Smooth muscle cell (in vitro differentiated cells): ENCODE measurements at regions not wholly inside any gene's neighbourhood (a gene's known extent, or its start where the extent isn't known, plus 50 kb on each side); places are given as distances from the start of the nearest gene placed in this dataset.

Source experiments
- DNase-seq: peaks from one replicate; lab custom pipeline; 2025; ENCODE audit not compliant: unreplicated experiment; lab: John Stamatoyannopoulos, UW
- H2AFZ ChIP-seq: fragments of 200-600 bp; sonication (generic); 2 replicates; pipeline ENCODE4 v1.6.0; 2016; ENCODE audit warnings: antibody characterized with exemption, low read depth, mild to moderate bottlenecking
- H3F3A ChIP-seq: fragments of 200-600 bp; sonication (generic); 2 replicates; pipeline ENCODE4 v1.6.0; 2017; ENCODE audit warnings: antibody characterized with exemption, low read depth
- H3K27ac ChIP-seq: fragments of 200-600 bp; sonication (generic); 2 replicates; pipeline ENCODE4 v1.5.1; 2016; ENCODE audit warnings: low read depth, mild to moderate bottlenecking
- H3K27me3 ChIP-seq: fragments of 200-600 bp; sonication (generic); 2 replicates; pipeline ENCODE4 v1.6.1; 2016; ENCODE audit warnings: low read depth, mild to moderate bottlenecking
- H3K36me3 ChIP-seq: fragments of 200-600 bp; sonication (generic); 2 replicates; pipeline ENCODE4 v1.5.1; 2016; ENCODE audit warnings: low read depth
- H3K4me1 ChIP-seq: fragments of 200-600 bp; sonication (generic); 2 replicates; pipeline ENCODE4 v1.5.1; 2016; ENCODE audit warnings: low read depth
- H3K4me2 ChIP-seq: fragments of 200-600 bp; sonication (generic); 2 replicates; pipeline ENCODE4 v1.6.0; 2016; ENCODE audit warnings: mild to moderate bottlenecking
- H3K4me3 ChIP-seq: fragments of 200-600 bp; sonication (generic); 2 replicates; pipeline ENCODE4 v1.5.1; 2016; ENCODE audit warnings: mild to moderate bottlenecking
- H3K79me2 ChIP-seq: fragments of 200-600 bp; sonication (generic); 2 replicates; pipeline ENCODE4 v1.6.0; 2016; ENCODE audit warnings: low read depth, mild to moderate bottlenecking
- H3K9ac ChIP-seq: fragments of 200-600 bp; sonication (generic); 2 replicates; pipeline ENCODE4 v1.6.0; 2016; ENCODE audit warnings: low read depth
- H3K9me3 ChIP-seq: fragments of 200-600 bp; sonication (generic); replicated peaks from 2 replicates; pipeline ENCODE4 v1.5.1; 2016; ENCODE audit warnings: low read depth
- H4K20me1 ChIP-seq: fragments of 200-600 bp; sonication (generic); 2 replicates; pipeline ENCODE4 v1.6.0; 2016; ENCODE audit warnings: low read depth
- WGBS: methylation state at CpG from one replicate; pipeline ENCODE4 v1.1.7; 2016; ENCODE audit warnings: low lambda C conversion rate; 5-methylcytosine and 5-hydroxymethylcytosine counted together
- TF ChIP-seq, protein P1 (sequence below): fragments of 200-600 bp; sonication (generic); IDR thresholded peaks from 2 replicates; pipeline ENCODE4 v1.5.1; 2017; ENCODE audit warnings: borderline replicate concordance, mild to moderate bottlenecking, antibody characterized with exemption; ENCODE audit not compliant: insufficient read depth, poor library complexity, severe bottlenecking

DNA sequence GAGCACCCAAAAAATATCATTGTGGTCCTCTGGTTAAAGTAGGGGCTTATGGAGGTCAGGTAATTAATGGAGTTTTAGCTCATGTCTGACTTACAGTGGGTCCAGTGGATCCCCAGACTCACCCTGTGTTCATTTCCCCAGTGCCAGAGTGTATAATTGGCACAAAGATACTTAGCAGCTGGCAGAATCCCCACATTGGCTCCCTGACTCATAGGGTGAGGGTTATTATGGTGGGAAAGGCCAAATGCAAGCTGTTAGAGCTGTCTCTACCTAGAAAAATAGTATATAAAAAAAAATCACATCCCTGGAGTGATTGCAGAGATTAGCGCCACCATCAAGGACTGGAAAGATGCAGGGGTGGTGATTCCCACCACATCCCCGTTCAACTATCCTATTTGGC lies 1067.6 kb upstream of the ACVR2A start:
- no peaks in the 10 kb centered on the region for H3K36me3 ChIP-seq
- no peak overlapping the region for H3K4me2 ChIP-seq
- H3K79me2 ChIP-seq, result no peaks in the 10 kb centered on the region
- no peak overlapping the region for H3K4me3 ChIP-seq
- no peak overlapping the region for H3K27ac ChIP-seq
- no peak for DNase-seq
- no peaks in the 10 kb centered on the region for H4K20me1 ChIP-seq
- H3K9me3 ChIP-seq, result no peaks in the 10 kb centered on the region
- H3K9ac ChIP-seq, result no peak overlapping the region
- no peaks in the 10 kb centered on the region for H3F3A ChIP-seq
- H3K4me1 ChIP-seq, result no peaks in the 10 kb centered on the region
- peaks cover 5% of the 10 kb centered on the region for H3K27me3 ChIP-seq
- TF ChIP-seq, protein P1, sequence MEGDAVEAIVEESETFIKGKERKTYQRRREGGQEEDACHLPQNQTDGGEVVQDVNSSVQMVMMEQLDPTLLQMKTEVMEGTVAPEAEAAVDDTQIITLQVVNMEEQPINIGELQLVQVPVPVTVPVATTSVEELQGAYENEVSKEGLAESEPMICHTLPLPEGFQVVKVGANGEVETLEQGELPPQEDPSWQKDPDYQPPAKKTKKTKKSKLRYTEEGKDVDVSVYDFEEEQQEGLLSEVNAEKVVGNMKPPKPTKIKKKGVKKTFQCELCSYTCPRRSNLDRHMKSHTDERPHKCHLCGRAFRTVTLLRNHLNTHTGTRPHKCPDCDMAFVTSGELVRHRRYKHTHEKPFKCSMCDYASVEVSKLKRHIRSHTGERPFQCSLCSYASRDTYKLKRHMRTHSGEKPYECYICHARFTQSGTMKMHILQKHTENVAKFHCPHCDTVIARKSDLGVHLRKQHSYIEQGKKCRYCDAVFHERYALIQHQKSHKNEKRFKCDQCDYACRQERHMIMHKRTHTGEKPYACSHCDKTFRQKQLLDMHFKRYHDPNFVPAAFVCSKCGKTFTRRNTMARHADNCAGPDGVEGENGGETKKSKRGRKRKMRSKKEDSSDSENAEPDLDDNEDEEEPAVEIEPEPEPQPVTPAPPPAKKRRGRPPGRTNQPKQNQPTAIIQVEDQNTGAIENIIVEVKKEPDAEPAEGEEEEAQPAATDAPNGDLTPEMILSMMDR, result no peak
- WGBS, result 95% methylated on average over 2 of the region's 2 CpGs
- H2AFZ ChIP-seq, result no peak overlapping the region

DNA sequence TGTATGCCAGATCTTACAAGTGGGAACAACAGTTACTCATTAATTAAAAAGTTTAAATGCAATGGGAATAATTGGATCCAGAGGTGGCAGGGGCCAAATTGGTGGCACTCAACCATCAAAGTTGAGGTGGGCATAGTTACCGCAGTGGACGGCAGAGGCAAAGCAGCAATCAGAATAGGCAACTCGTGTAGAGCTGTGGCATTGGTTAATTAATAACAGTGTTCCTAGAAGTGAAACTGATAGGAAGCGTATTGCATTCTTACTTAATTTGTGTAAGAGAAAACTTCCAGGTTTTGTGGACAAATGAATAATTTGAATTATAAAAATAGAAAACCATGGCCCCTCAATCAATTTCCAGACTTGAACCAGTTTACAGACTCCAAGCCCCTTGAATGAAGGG lies 1068.2 kb upstream of the ACVR2A start:
- Histone ChIP-seq H4K20me1 (no peaks in the 10 kb centered on the region), H3K4me3 (no peak overlapping the region), H3K9ac (no peak overlapping the region), H3K4me1 (no peaks in the 10 kb centered on the region), H3K27ac (no peak overlapping the region), H3K4me2 (no peak overlapping the region), H3K27me3 (peaks cover 5% of the 10 kb centered on the region), H3K36me3 (no peaks in the 10 kb centered on the region), H3K79me2 (no peaks in the 10 kb centered on the region), H3F3A (no peaks in the 10 kb centered on the region), H3K9me3 (no peaks in the 10 kb centered on the region), H2AFZ (no peak overlapping the region)
- no peak for DNase-seq
- 80% methylated on average over 4 of the region's 4 CpGs for WGBS
- TF ChIP-seq, protein P1, result no peak

DNA sequence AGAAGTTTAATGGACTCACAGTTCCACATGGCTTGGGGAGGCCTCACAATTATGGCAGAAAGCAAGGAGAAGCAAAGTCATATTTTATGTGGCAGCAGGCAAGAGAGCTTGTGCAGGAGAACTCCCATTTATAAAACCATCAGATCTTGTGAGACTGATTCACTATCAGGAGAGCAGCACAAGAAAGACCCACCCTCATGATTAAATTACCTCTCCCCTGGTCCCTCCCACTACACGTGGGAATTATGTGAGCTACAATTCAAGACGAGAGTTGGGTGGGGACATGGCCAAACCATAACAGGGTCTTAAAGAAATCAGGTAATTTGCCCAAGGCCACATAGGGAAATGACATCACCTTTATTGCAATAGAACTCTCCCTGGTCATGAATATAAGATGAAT lies 1073.3 kb upstream of the ACVR2A start:
- Histone ChIP-seq H3K9ac (no peak overlapping the region), H4K20me1 (no peaks in the 10 kb centered on the region), H3K27ac (no peak overlapping the region), H3K27me3 (peaks cover 5% of the 10 kb centered on the region), H3F3A (no peaks in the 10 kb centered on the region), H3K9me3 (no peaks in the 10 kb centered on the region), H3K4me3 (no peak overlapping the region), H3K79me2 (no peaks in the 10 kb centered on the region), H3K36me3 (no peaks in the 10 kb centered on the region), H2AFZ (no peak overlapping the region), H3K4me2 (no peak overlapping the region), H3K4me1 (no peaks in the 10 kb centered on the region)
- 65% methylated on average over 2 of the region's 2 CpGs for WGBS
- TF ChIP-seq, protein P1, result no peak
- no peak for DNase-seq

DNA sequence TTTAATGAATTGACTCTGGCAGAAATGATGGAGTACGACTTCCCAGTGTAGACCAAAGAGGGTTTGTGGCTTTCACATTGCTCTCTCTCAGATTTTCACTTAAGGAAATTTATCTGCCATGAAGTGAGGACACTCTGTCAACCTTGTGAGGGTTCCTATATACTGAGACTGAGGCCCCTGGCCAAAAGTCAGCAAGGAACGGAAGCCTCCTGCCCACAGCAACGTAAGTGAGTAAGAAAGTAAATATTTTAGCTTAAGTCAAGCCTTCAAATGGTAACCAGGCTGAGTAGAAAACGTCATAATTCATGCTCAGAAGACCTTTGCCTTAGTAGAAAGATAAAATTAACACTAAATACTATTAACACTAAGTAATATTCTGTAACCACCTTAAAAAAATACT lies 1080.5 kb upstream of the ACVR2A start:
- TF ChIP-seq, protein P1, result no peak
- no peak overlapping the region for H3K4me3 ChIP-seq
- no peak overlapping the region for H3K27ac ChIP-seq
- H3K79me2 ChIP-seq, result no peaks in the 10 kb centered on the region
- DNase-seq, result no peak
- no peaks in the 10 kb centered on the region for H3K36me3 ChIP-seq
- no peaks in the 10 kb centered on the region for H3F3A ChIP-seq
- no peaks in the 10 kb centered on the region for H4K20me1 ChIP-seq
- no peaks in the 10 kb centered on the region for H3K4me1 ChIP-seq
- WGBS, result 86% methylated on average over 4 of the region's 4 CpGs
- no peak overlapping the region for H3K9ac ChIP-seq
- no peaks in the 10 kb centered on the region for H3K27me3 ChIP-seq
- no peak overlapping the region for H2AFZ ChIP-seq
- H3K4me2 ChIP-seq, result no peak overlapping the region
- no peaks in the 10 kb centered on the region for H3K9me3 ChIP-seq
